ENCODE measurements at regions not wholly inside any gene's neighbourhood (a gene's known extent, or its start where the extent isn't known, plus 50 kb on each side); places are given as distances from the start of the nearest gene placed in this dataset.

DNA sequence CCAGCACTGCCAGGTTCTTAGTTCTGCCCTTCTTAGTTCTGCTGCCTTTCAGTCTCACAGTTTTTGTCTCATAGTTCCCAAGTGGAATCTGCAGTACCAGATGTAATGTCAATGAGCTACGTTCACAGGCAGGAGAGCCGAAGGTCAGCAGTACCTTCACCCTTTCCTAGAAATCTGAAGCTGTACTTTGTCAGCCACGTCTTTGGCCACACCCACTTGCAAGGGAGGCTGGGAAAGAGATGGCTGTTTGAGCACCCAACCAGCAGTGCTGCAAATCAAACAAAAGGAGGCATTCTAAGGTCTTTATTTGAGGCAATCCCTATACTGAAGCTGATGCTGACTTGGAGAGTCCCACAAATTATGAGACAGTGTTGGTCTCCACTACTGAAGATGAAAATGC is 199.1 kb upstream of the NPY2R start:
- TF ChIP-seq, protein P1, sequence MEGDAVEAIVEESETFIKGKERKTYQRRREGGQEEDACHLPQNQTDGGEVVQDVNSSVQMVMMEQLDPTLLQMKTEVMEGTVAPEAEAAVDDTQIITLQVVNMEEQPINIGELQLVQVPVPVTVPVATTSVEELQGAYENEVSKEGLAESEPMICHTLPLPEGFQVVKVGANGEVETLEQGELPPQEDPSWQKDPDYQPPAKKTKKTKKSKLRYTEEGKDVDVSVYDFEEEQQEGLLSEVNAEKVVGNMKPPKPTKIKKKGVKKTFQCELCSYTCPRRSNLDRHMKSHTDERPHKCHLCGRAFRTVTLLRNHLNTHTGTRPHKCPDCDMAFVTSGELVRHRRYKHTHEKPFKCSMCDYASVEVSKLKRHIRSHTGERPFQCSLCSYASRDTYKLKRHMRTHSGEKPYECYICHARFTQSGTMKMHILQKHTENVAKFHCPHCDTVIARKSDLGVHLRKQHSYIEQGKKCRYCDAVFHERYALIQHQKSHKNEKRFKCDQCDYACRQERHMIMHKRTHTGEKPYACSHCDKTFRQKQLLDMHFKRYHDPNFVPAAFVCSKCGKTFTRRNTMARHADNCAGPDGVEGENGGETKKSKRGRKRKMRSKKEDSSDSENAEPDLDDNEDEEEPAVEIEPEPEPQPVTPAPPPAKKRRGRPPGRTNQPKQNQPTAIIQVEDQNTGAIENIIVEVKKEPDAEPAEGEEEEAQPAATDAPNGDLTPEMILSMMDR (IDR thresholded peaks at IDR 0.05), result no peak
- TF ChIP-seq POLR2A (IDR thresholded peaks at IDR 0.05), result no peak
- Histone ChIP-seq H3K4me1 (no peaks in the 10 kb centered on the region), H3K9me3 (no peaks in the 10 kb centered on the region), H3K36me3 (no peaks in the 10 kb centered on the region), H3K27me3 (no peaks in the 10 kb centered on the region), H3K27ac (no peak overlapping the region), H3K4me3 (no peak overlapping the region)
- intact Hi-C loops (cut with DNase I), result no loop called here
- DNase-seq, result no peak
- 71 to 77% methylated on average over 2 to 3 of the region's 3 CpGs for WGBS, 2 donors

DNA sequence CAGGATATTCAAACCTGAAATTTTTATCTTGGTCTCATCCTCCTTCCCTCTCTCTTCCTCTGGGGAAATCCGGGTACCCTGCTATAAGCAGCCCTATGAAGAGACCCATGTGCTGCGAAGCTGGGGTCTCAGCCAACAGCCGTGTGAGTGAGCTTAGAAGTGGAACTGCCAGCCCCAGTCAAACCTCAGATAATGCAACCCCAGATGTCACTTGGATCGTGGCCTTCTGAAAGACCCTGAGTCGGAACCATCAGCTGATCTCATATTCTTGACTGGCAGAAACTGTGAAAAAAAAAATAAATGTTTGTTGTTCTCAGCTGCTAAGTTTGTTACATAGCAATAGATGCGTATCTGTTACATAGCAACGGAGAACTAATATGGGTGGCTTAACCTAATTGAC is 198.1 kb upstream of the NPY2R start:
- Histone ChIP-seq H3K27ac (no peak overlapping the region), H3K36me3 (no peaks in the 10 kb centered on the region), H3K27me3 (no peaks in the 10 kb centered on the region), H3K4me3 (no peak overlapping the region), H3K9me3 (no peaks in the 10 kb centered on the region), H3K4me1 (no peaks in the 10 kb centered on the region)
- TF ChIP-seq, protein P1 (IDR thresholded peaks at IDR 0.05), result no peak
- no peak for TF ChIP-seq POLR2A (IDR thresholded peaks at IDR 0.05)
- WGBS, 2 donors, result 76 to 86% methylated on average over 4 to 7 of the region's 7 CpGs
- intact Hi-C loops (cut with DNase I), result no loop called here
- DNase-seq, result no peak

DNA sequence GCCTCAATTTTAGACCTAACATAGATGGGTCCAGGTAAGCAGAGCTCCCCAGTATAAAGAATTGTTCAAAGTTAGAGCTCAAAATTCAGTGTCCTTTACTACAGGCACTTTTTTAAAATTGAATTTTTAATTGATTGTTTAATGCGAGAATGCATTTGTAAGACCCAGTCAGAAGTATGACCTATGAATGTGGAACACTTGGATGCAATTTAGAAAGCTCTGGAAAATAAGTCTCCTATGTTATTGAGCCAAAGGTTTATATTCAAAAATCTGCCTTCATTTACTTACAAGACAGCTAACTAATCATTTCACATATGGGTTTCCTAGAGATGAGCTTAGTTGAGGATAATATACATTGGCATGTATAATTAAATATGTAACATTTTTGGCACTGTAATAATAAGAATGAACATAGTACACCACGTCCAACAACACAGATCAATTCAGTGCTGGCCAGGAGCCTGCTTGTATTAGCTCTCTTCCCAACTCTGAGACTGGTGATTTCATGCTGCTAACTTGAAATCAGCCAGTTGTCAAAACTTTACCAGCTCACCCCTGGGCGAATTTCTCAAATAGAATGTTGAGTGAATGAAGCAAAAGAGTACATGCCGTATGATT is 197.2 kb upstream of the NPY2R start:
- no peak overlapping the region for H3K4me3 ChIP-seq
- no peak for TF ChIP-seq POLR2A (IDR thresholded peaks at IDR 0.05)
- TF ChIP-seq, protein P1 (IDR thresholded peaks at IDR 0.05), result no peak
- no peaks in the 10 kb centered on the region for H3K4me1 ChIP-seq
- no peak for DNase-seq
- 41 to 47% methylated on average over 4 of the region's 4 CpGs for WGBS, 2 donors
- H3K27ac ChIP-seq, result no peak overlapping the region
- no peaks in the 10 kb centered on the region for H3K27me3 ChIP-seq
- intact Hi-C loops (cut with DNase I), result no loop called here
- H3K9me3 ChIP-seq, result no peaks in the 10 kb centered on the region
- H3K36me3 ChIP-seq, result no peaks in the 10 kb centered on the region

DNA sequence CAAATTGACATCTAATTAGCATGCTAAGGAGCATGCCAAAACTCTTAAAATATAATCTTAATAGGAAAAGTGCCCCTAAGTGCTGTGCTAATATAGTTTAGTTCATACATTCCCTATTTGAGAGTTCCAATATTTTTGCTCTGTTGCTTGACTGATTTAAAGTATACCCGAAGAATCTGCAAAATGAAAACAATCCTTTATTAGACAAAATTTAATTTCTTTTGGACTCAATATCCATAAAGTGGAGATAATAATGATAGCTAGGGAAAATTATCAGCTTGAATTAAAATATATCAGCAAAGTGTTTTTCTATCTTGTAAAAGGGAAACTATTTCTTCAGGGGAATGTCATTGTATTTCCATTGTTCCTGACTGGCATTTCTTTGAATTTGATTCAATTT is 196.0 kb upstream of the NPY2R start:
- intact Hi-C loops (cut with DNase I), result no loop called here
- no peak for DNase-seq
- Histone ChIP-seq H3K27ac (no peak overlapping the region), H3K36me3 (no peaks in the 10 kb centered on the region), H3K27me3 (no peaks in the 10 kb centered on the region), H3K4me1 (no peaks in the 10 kb centered on the region), H3K9me3 (no peaks in the 10 kb centered on the region), H3K4me3 (no peak overlapping the region)
- TF ChIP-seq, protein P1 (IDR thresholded peaks at IDR 0.05), result no peak
- TF ChIP-seq POLR2A (IDR thresholded peaks at IDR 0.05), result no peak
- 83 to 85% methylated on average over 1 of the region's 1 CpG for WGBS, 2 donors

DNA sequence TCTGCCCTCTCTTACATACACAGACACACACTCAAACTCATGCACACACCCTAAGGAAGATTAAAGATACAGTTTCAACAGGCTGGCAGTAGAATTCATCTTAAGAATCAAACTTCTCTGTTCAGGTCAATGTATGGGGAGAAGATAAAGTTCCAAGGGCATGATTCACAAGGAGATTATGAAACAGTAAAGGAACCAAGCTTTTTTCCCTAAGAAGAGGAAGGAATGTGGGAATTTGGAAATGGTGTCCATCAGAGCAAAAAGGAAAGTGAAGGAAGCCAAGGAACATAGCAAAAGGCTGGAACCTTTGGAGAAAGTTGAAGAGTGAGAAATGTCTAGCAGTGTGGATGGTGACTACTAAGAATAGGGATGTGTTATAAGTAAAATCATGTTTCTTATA is 191.0 kb upstream of the NPY2R start:
- Histone ChIP-seq H3K27ac (no peak overlapping the region), H3K4me3 (no peak overlapping the region), H3K9me3 (peaks cover 0 to 5% (median 0%) of the 10 kb centered on the region in 3 donors), H3K27me3 (no peaks in the 10 kb centered on the region), H3K36me3 (no peaks in the 10 kb centered on the region), H3K4me1 (no peaks in the 10 kb centered on the region)
- TF ChIP-seq, protein P1 (IDR thresholded peaks at IDR 0.05), result no peak
- no peak for TF ChIP-seq POLR2A (IDR thresholded peaks at IDR 0.05)
- intact Hi-C loops (cut with DNase I), result no loop called here
- no peak for DNase-seq

Measured in esophagus squamous epithelium (tissue), 5 donors.